GM23338 (cell line): ENCODE measurements at regions not wholly inside any gene's neighbourhood (a gene's known extent, or its start where the extent isn't known, plus 50 kb on each side); places are given as distances from the start of the nearest gene placed in this dataset.

Experiments used
- ATAC-seq: fragments of 200-7000 bp; cut with Tn5 transposase; 3 replicates; pipeline ENCODE4 v1.9.1; 2020
- DNase-seq: peaks from one replicate; pipeline ENCODE4 v3.0.0-alpha.2; 2015; ENCODE audit warnings: low spot score
- H2AFZ ChIP-seq: fragments of 200-600 bp; sonication (generic); 2 replicates; pipeline ENCODE4 v1.8.0; 2016; ENCODE audit warnings: antibody characterized with exemption, mild to moderate bottlenecking, moderate library complexity
- H3F3A ChIP-seq: fragments of 200-600 bp; sonication (generic); replicated peaks from 2 replicates; pipeline ENCODE4 v1.8.0; 2017; ENCODE audit warnings: antibody characterized with exemption, mixed run types, low read depth
- H3K27ac ChIP-seq: fragments of 200-600 bp; sonication (generic); 2 replicates; pipeline ENCODE4 v1.6.1; 2016; ENCODE audit warnings: low read depth
- H3K27me3 ChIP-seq: fragments of 200-600 bp; sonication (generic); 2 replicates; pipeline ENCODE4 v1.8.0; 2016; ENCODE audit warnings: mild to moderate bottlenecking, mixed run types, moderate library complexity; ENCODE audit not compliant: insufficient read depth
- H3K36me3 ChIP-seq: fragments of 200-600 bp; sonication (generic); 2 replicates; pipeline ENCODE4 v1.8.0; 2016; ENCODE audit warnings: mild to moderate bottlenecking; ENCODE audit not compliant: insufficient read depth
- H3K4me1 ChIP-seq: fragments of 200-600 bp; sonication (generic); 2 replicates; pipeline ENCODE4 v1.8.0; 2016; ENCODE audit warnings: mild to moderate bottlenecking, moderate library complexity; ENCODE audit not compliant: insufficient read depth
- H3K4me2 ChIP-seq: fragments of 200-600 bp; sonication (generic); 2 replicates; pipeline ENCODE4 v1.7.1; 2017; ENCODE audit warnings: mixed run types
- H3K4me3 ChIP-seq: fragments of 200-600 bp; sonication (generic); 2 replicates; pipeline ENCODE4 v1.6.1; 2016; ENCODE audit warnings: mixed run types
- H3K79me2 ChIP-seq: fragments of 200-600 bp; sonication (generic); replicated peaks from 2 replicates; pipeline ENCODE4 v1.8.0; 2017; ENCODE audit warnings: mild to moderate bottlenecking; ENCODE audit not compliant: insufficient read depth
- H3K9me2 ChIP-seq: fragments of 200-600 bp; sonication (generic); 2 replicates; pipeline ENCODE4 v1.8.0; 2017; ENCODE audit not compliant: insufficient read depth
- H4K20me1 ChIP-seq: fragments of 200-600 bp; sonication (generic); replicated peaks from 2 replicates; pipeline ENCODE4 v1.8.0; 2017; ENCODE audit warnings: mild to moderate bottlenecking; ENCODE audit not compliant: insufficient read depth
- H3K27ac Mint-ChIP-seq: 2 replicates; pipeline ENCODE4 v1.8.0; 2020; ENCODE audit warnings: inconsistent platforms, mild to moderate bottlenecking, moderate library complexity, mixed read lengths
- H3K27me3 Mint-ChIP-seq: 3 replicates; pipeline ENCODE4 v1.8.0; 2022; ENCODE audit warnings: low read depth, mild to moderate bottlenecking, moderate library complexity, mixed read lengths, inconsistent platforms; ENCODE audit not compliant: insufficient read depth, poor library complexity
- H3K36me3 Mint-ChIP-seq: 3 replicates; pipeline ENCODE4 v1.8.0; 2021; ENCODE audit warnings: low read depth, mild to moderate bottlenecking, inconsistent platforms, moderate library complexity, mixed read lengths
- H3K4me1 Mint-ChIP-seq: 3 replicates; pipeline ENCODE4 v1.8.0; 2020; ENCODE audit warnings: mild to moderate bottlenecking, inconsistent platforms, mixed read lengths
- H3K4me3 Mint-ChIP-seq: 3 replicates; pipeline ENCODE4 v1.8.0; 2021; ENCODE audit warnings: moderate library complexity, mild to moderate bottlenecking, inconsistent platforms, mixed read lengths
- H3K9me3 Mint-ChIP-seq: 3 replicates; pipeline ENCODE4 v1.8.0; 2020; ENCODE audit warnings: moderate library complexity, mild to moderate bottlenecking, inconsistent platforms, mixed read lengths
- CREB1 ChIP-seq: fragments of 250-450 bp; sonication (Bioruptor Pico); IDR thresholded peaks from 2 replicates; pipeline ENCODE4 v1.5.0; 2020; ENCODE audit warnings: low read depth, mild to moderate bottlenecking, moderate library complexity
- CTCF ChIP-seq, 2 experiments: fragments of 200-600 bp in 1 of 2; sonication (generic) in 1 of 2; conservative IDR thresholded peaks; 2 replicates each; pipeline versions ENCODE4 v1.5.1 to v1.6.1; 2016 to 2017; ENCODE audit warnings: antibody characterized with exemption in 2 of 2, low read depth in 2 of 2, mild to moderate bottlenecking in 2 of 2, moderate library complexity in 1 of 2
- ETS1 ChIP-seq: IDR thresholded peaks from 2 replicates; pipeline ENCODE4 v1.6.1; 2016; ENCODE audit warnings: antibody characterized with exemption
- EZH2 ChIP-seq: fragments of 200-600 bp; sonication (generic); IDR thresholded peaks from one replicate; pipeline ENCODE4 v1.8.0; 2017; ENCODE audit warnings: antibody characterized with exemption, mild to moderate bottlenecking, low read depth; ENCODE audit not compliant: unreplicated experiment
- EZH2phosphoT487 ChIP-seq: fragments of 200-600 bp; sonication (generic); IDR thresholded peaks from one replicate; pipeline ENCODE4 v1.8.1; 2018; ENCODE audit warnings: antibody characterized with exemption; ENCODE audit not compliant: unreplicated experiment
- JUNB ChIP-seq: IDR thresholded peaks from one replicate; pipeline ENCODE4 v1.6.1; 2016; ENCODE audit warnings: antibody characterized with exemption; ENCODE audit not compliant: unreplicated experiment
- NANOG ChIP-seq: IDR thresholded peaks from 2 replicates; pipeline ENCODE4 v1.6.1; 2016; ENCODE audit warnings: antibody characterized with exemption, borderline replicate concordance
- REST ChIP-seq: IDR thresholded peaks from one replicate; pipeline ENCODE4 v1.6.1; 2018; ENCODE audit warnings: antibody characterized with exemption; ENCODE audit not compliant: unreplicated experiment
- ZNF114 ChIP-seq: fragments of 250-450 bp; sonication (Bioruptor Pico); IDR thresholded peaks from 2 replicates; pipeline ENCODE4 v1.5.0; 2020; ENCODE audit warnings: mild to moderate bottlenecking, moderate library complexity
- ZNF331 ChIP-seq: fragments of 250-450 bp; sonication (Bioruptor Pico); IDR thresholded peaks from 2 replicates; pipeline ENCODE4 v1.5.0; 2020; ENCODE audit warnings: low read depth, mild to moderate bottlenecking, moderate library complexity

- no peak for TF ChIP-seq ZNF331 (CRISPR knock-in tag)
- TF ChIP-seq ETS1, result no peak
- TF ChIP-seq CTCF (conservative IDR thresholded peaks at IDR 0.05; ENCODE audit: low read depth in 2 of 2), result no peak
- no peak for TF ChIP-seq EZH2phosphoT487
- no peak for TF ChIP-seq ZNF114 (CRISPR knock-in tag)
- no peak for TF ChIP-seq JUNB
- no peak for TF ChIP-seq REST
- TF ChIP-seq EZH2, result no peak
- H3K27ac Mint-ChIP-seq, result no peak overlapping the region
- Histone ChIP-seq H3K79me2 (no peaks in the 10 kb centered on the region), H3K27me3 (no peaks in the 10 kb centered on the region), H3K27ac (no peak overlapping the region), H2AFZ (0 out of 2 replicates have a peak overlapping the region, but pooled peaks have one; percentile 49), H3F3A (no peaks in the 10 kb centered on the region), H3K4me3 (no peak overlapping the region), H4K20me1 (no peaks in the 10 kb centered on the region), H3K4me1 (no peaks in the 10 kb centered on the region), H3K4me2 (no peak overlapping the region), H3K36me3 (no peaks in the 10 kb centered on the region), H3K9me2 (peaks cover 10% of the 10 kb centered on the region; the same call in 1 of the 2 replicates)
- ATAC-seq, result no peak
- no peak overlapping the region for H3K4me3 Mint-ChIP-seq
- H3K4me1 Mint-ChIP-seq, result no peaks in the 10 kb centered on the region
- H3K9me3 Mint-ChIP-seq, result peaks cover 21% of the 10 kb centered on the region; the same call in 2 of the 3 replicates
- DNase-seq, result no peak
- peaks cover 3% of the 10 kb centered on the region; the same call in 2 of the 3 replicates for H3K36me3 Mint-ChIP-seq
- H3K27me3 Mint-ChIP-seq, result peaks cover 11% of the 10 kb centered on the region
Observed at GRCh38 chr6:150495126-150495525, 104.6 kb upstream of the PLEKHG1 start.

GRCh38 chr6:150496629-150497028 lies 103.1 kb upstream of the PLEKHG1 start:
- Histone ChIP-seq H3K4me1 (no peaks in the 10 kb centered on the region), H3K27ac (no peak overlapping the region), H3K79me2 (no peaks in the 10 kb centered on the region), H3F3A (no peaks in the 10 kb centered on the region), H2AFZ (no peak overlapping the region), H3K36me3 (no peaks in the 10 kb centered on the region), H3K4me2 (no peak overlapping the region), H3K27me3 (no peaks in the 10 kb centered on the region), H3K9me2 (0 out of 2 replicates have a peak, but pooled peaks cover 4% of the 10 kb centered on the region), H3K4me3 (no peak overlapping the region), H4K20me1 (no peaks in the 10 kb centered on the region)
- H3K4me3 Mint-ChIP-seq, result no peak overlapping the region
- peaks cover 20% of the 10 kb centered on the region; the same call in 2 of the 3 replicates for H3K9me3 Mint-ChIP-seq
- peaks cover 9% of the 10 kb centered on the region for H3K27me3 Mint-ChIP-seq
- H3K27ac Mint-ChIP-seq, result no peak overlapping the region
- no peak for ATAC-seq
- H3K36me3 Mint-ChIP-seq, result peaks cover 3% of the 10 kb centered on the region; the same call in 2 of the 3 replicates
- no peak for DNase-seq
- H3K4me1 Mint-ChIP-seq, result no peaks in the 10 kb centered on the region
- TF ChIP-seq NANOG (no peak), CREB1 (CRISPR knock-in tag) (no peak)
